GM21723 (cell line): ENCODE measurements at regions not wholly inside any gene's neighbourhood (a gene's known extent, or its start where the extent isn't known, plus 50 kb on each side); places are given as distances from the start of the nearest gene placed in this dataset.
"Not testable (repeated sequence)": the region's sequence is repeated elsewhere in the genome, so short reads cannot be mapped to it uniquely, and the experiment has no call there.

Source experiments
- ATAC-seq: cut with Tn5 transposase; IDR thresholded peaks from one replicate; pipeline ENCODE4 v1.9.1; 2021; ENCODE audit warnings: mild to moderate bottlenecking, moderate library complexity; ENCODE audit not compliant: unreplicated experiment

GRCh38 chr5:51156838-51157237 lies 226.4 kb upstream of the ISL1 start:
- ATAC-seq: no peak

DNA sequence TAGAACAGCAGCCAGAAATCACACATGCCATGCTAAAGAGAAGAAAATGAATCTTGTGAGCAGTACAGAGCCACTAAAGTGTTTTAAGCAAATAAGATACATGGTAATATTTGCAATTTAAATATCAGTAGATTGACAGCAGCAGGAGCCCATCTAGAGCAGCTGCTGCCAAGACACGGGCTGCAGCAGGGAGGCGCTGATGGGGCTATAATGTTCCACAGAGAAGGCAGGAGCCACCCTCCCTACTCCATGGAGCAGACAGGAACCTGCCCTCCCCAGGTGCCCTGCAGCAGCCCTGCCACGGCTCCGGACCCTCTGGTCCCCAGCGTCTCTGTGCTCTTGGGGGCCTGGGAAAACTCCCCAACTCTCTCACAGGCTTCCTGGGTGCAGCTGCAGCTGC lies 224.1 kb upstream of the ISL1 start:
- no peak for ATAC-seq

DNA sequence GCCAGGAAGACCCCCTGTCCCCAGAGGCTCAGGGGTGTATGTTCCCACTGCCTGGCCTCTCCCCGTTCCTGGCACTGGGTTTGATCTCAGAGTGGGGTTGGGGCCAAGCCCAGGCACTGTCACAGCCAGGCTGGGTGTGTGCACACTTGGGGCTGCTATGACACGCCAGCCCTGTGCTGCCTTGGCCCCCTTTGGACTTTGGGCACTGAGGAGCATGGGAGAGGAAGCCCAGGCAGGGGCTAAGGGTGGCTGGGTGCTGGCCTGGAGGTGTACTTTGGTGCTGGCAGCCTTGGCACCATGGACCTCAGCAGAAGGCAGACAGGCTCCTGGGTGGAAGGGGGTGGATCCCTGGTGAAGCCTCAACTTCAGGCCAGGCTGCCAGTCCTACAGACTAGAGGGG lies 223.6 kb upstream of the ISL1 start:
- ATAC-seq: no peak

- no peak for ATAC-seq
Observed at GRCh38 chr5:51162245-51162644, 221.0 kb upstream of the ISL1 start.

DNA sequence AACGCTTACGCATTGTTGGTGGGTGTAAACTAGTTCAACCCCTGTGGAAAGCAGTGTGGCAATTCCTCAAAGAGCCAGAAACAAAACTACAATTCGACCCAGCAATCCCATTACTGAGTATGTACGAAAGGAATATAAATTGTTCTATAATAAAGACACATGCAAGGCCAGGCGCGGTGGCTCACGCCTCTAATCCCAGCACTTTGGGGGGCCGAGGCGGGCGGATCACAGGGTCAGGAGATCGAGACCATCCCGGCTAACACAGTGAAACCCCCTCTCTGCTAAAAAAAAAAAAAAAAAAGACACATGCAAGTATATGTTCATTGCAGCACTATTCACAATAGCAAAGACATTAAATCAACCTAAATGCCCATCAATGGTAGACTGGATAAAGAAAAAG lies 217.6 kb upstream of the ISL1 start:
- not testable (repeated sequence) for ATAC-seq

GRCh38 chr5:51172903-51173626 lies 210.2 kb upstream of the ISL1 start:
- no peak for ATAC-seq

DNA sequence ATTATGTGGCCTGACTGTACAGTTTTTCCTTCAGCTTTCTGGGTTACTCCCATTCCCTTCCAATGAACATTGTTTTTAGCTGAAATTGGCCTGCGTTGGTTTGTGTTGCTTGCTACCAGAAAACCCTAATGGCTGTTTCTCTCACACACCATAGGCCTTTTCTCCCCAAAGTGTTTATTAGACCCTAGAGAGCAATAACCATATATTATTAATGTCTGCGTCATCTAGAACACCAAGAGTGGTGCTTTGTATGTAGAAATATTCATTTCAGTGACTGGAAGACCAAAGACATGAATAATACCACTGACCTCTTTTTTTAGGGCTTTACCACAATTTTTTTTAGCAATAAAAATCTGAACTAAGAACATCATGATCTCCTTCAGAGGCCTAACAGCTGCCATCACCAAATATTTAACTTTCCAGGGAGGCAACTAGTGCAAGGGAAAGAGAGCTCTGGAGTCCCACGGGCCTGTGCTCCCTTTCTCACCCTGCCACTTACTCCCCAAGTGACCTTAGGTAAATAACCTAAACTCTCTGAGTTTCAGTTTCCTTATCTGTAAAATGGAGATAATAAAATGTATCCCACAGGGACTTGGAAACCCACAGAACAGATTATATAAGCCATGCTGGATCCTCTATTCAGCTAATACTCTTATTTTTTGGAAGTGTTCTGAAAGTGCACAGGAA lies 201.9 kb upstream of the ISL1 start:
- no peak for ATAC-seq

GRCh38 chr5:51185850-51186329 lies 197.4 kb upstream of the ISL1 start:
- ATAC-seq: no peak

GRCh38 chr5:51188001-51188591 lies 195.2 kb upstream of the ISL1 start:
- no peak for ATAC-seq

DNA sequence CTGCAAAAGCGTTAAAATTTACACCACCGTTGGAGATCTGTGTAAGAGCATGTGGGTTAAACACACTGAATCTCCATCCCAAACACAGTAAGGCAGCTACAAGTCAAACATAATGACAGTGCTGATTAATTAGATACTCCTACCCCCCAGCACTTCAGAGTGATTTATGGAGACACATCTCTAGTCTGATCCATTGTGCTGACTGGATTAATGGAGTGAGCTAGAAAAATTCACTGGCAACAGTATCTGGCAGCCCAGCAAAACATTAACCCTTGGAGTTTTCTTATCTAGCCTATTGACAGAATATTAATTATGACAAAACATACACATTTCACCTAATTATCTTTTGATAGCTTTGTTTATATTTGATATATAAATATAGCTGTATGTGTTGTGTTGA lies 188.6 kb upstream of the ISL1 start:
- no peak for ATAC-seq

DNA sequence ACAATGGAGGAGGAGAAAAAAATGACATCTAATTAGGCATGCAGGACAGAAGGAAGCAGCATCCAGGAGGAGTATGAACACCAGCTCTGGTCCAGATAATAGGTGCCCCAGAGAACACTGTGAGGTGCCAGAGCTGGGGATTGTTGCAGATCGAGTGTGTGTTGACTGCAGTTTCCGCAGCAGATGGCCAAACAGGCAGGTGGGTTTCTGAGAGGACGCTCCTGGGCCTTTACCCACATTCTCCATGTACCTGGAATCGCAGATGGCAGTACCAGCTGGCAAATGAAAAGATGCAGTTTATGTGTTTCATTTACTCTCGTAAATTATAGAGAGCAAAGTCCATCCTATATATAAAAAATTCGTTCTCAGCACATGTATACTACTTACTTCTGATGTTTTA lies 182.2 kb upstream of the ISL1 start:
- no peak for ATAC-seq

- no peak for ATAC-seq
Observed at GRCh38 chr5:51201708-51202107, 181.5 kb upstream of the ISL1 start.

DNA sequence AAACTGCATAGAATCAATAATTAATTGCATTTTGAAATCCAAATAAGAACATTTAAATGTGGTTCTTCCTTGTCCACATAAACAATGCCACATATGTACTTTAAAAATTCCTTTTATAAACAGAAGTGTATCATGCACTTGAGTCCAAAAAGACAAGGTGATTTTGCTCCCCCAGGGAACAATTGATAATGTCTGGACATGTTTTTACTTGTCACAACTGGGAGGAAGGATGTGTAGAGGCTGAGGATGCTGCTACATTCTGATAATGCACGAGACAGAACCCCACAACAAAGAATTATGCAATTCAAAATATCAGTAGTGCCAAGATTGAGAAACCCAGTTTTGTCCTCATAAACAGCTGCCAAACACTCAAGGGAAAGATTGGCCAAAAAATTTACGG lies 181.1 kb upstream of the ISL1 start:
- ATAC-seq: no peak

DNA sequence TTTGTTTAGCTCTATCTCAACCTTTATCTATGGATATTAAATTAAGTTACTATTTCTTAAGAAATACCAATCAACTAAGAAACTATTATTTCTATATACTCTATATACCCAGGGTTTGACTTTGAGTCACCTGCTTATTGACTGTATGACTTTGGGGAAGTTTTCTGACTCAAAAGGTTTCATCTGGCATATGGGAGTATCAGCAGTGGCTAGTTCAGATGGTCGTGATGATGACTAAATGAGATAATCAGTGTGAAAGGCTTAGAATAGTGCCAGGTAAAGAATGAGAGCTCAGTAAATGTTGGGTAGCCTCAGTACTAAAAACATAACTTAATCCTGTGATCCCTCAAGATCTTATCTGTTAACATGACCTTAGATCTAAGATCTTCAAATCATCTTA lies 179.7 kb upstream of the ISL1 start:
- ATAC-seq: peak; percentile 67

DNA sequence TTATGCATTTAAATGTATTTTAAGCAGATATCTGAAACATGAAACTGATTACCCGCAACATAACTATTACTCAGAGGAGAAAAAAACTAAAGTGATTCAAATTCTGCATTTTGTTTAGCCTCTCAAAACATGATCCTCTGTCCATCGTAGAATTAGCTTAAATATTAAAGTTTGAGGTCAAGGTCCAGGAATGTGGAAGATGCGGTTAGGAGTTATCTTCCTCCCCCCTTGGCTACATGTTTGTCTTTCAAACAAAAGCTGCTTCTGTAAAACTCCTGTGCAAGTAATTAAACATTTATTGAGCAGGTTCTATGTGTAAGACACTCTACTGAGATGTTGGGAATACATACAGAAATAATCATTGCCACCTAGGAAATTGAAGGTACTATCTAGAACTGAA lies 175.0 kb upstream of the ISL1 start:
- ATAC-seq: no peak

DNA sequence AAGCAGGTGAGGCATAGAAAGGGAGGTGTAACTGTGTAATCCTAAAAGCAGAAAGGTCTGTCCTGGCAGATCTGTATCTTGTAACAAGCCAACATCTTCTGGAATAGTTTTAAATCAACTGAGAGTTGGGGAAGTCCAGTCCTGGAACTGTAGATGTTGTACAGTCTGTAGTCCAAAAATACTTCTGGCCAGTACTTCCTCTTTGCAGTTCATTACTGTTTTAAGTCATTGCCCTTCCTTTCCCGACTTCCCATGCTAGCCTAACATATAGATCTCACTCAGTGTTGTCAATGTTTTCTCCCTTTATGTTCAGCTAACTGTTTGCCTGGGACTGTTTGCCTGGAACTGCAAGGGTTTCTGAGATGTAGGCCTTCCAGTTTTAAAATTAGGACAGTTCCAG lies 168.5 kb upstream of the ISL1 start:
- no peak for ATAC-seq

DNA sequence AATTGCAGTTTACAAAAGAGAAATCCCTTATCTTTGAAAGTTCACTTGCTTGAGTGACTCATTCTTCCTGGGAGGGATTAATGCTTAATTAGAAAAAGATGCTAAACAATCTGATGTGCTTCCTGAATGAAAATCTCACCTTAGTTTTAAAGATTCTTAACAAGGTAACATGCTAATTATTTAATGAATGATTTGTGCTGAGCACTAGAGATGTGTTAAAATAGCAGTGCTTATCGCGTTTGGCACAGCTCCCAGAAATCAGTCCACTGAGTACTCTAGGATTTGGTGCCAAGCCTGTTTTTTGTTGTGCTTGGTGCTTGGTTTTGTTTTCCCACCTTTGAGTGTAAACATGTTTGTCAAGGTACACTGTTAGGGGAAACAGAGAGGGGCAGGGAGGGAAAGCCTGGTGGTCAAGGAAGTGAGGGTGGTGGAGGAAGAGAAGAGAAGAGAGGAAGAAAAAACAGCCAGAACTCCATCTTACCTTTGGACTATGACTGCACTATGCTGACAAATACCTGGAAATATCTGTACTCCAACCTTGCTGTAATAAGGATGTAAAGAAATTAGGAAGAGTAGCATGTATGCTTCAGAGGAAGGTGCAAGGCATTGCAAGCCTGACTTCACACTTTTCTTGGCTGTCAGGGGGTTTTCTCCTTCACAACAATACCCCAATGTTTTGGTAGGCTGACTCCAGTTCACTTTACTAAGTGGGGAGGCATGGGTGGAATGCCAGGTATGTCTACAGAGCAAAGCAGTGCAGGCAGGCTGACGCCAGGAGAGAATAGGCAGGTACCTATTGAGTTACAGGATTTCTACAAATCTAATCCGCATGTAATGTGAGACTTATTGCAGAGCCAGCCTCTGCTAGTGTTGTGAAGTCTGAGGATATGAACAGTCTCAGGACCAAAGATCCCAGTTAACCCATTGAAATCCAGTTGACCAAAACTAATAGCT lies 157.2 kb upstream of the ISL1 start:
- no peak for ATAC-seq

- no peak for ATAC-seq
Observed at GRCh38 chr5:51227963-51228470, 155.2 kb upstream of the ISL1 start.

- ATAC-seq: no peak
Observed at GRCh38 chr5:51230336-51230735, 152.9 kb upstream of the ISL1 start.

- no peak for ATAC-seq
Observed at GRCh38 chr5:51242456-51242855, 140.8 kb upstream of the ISL1 start.

GRCh38 chr5:51250957-51251356 lies 132.3 kb upstream of the ISL1 start:
- ATAC-seq: not testable (repeated sequence)
